Hepatocyte (in vitro differentiated cells): ENCODE measurements at regions not wholly inside any gene's neighbourhood (a gene's known extent, or its start where the extent isn't known, plus 50 kb on each side); places are given as distances from the start of the nearest gene placed in this dataset.

Source experiments
- DNase-seq: peaks from one replicate; pipeline ENCODE4 v3.0.0-alpha.2; 2016; ENCODE audit warnings: low spot score
- H2AFZ ChIP-seq: fragments of 200-600 bp; sonication (generic); 2 replicates; pipeline ENCODE4 v1.6.0; 2016; ENCODE audit warnings: antibody characterized with exemption, mild to moderate bottlenecking
- H3K27ac ChIP-seq: fragments of 200-600 bp; sonication (generic); 2 replicates; pipeline ENCODE4 v1.5.1; 2016; ENCODE audit warnings: mild to moderate bottlenecking
- H3K27me3 ChIP-seq: fragments of 200-600 bp; sonication (generic); 2 replicates; pipeline ENCODE4 v1.6.1; 2016
- H3K36me3 ChIP-seq: fragments of 200-600 bp; sonication (generic); replicated peaks from 2 replicates; pipeline ENCODE4 v1.5.1; 2016; ENCODE audit warnings: low read depth; ENCODE audit not compliant: insufficient read depth
- H3K4me1 ChIP-seq: fragments of 200-600 bp; sonication (generic); 2 replicates; pipeline ENCODE4 v1.5.1; 2016; ENCODE audit warnings: mild to moderate bottlenecking, moderate library complexity; ENCODE audit not compliant: insufficient read depth
- H3K4me2 ChIP-seq: fragments of 200-600 bp; sonication (generic); 2 replicates; pipeline ENCODE4 v1.6.0; 2016
- H3K4me3 ChIP-seq: fragments of 200-600 bp; sonication (generic); 2 replicates; pipeline ENCODE4 v1.5.1; 2016; ENCODE audit warnings: mild to moderate bottlenecking
- H3K79me2 ChIP-seq: fragments of 200-600 bp; sonication (generic); 2 replicates; pipeline ENCODE4 v1.6.0; 2017; ENCODE audit warnings: mild to moderate bottlenecking
- H3K9me2 ChIP-seq: fragments of 200-600 bp; sonication (generic); replicated peaks from 2 replicates; pipeline ENCODE4 v1.6.0; 2017; ENCODE audit warnings: mild to moderate bottlenecking; ENCODE audit not compliant: insufficient read depth
- H3K9me3 ChIP-seq: fragments of 200-600 bp; sonication (generic); 2 replicates; pipeline ENCODE4 v1.5.1; 2016; ENCODE audit warnings: low read depth, mild to moderate bottlenecking
- H4K20me1 ChIP-seq: fragments of 200-600 bp; sonication (generic); 2 replicates; pipeline ENCODE4 v1.6.0; 2016; ENCODE audit warnings: mild to moderate bottlenecking; ENCODE audit not compliant: insufficient read depth, poor library complexity, severe bottlenecking
- CTCF ChIP-seq: fragments of 200-600 bp; sonication (generic); IDR thresholded peaks from 2 replicates; pipeline ENCODE4 v1.5.1; 2016; ENCODE audit warnings: antibody characterized with exemption, mild to moderate bottlenecking; ENCODE audit not compliant: poor library complexity
- EZH2 ChIP-seq: fragments of 200-600 bp; sonication (generic); IDR thresholded peaks from 2 replicates; pipeline ENCODE4 v1.6.1; 2016; ENCODE audit warnings: antibody characterized with exemption, mild to moderate bottlenecking, borderline replicate concordance
- EZH2phosphoT487 ChIP-seq: fragments of 200-600 bp; sonication (generic); IDR thresholded peaks from one replicate; pipeline ENCODE4 v1.6.1; 2018; ENCODE audit warnings: antibody characterized with exemption, mild to moderate bottlenecking, low read depth, moderate library complexity; ENCODE audit not compliant: unreplicated experiment, severe bottlenecking
- WGBS: methylation state at CpG from one replicate; pipeline ENCODE4 v1.1.6; 2016; ENCODE audit warnings: low lambda C conversion rate; ENCODE audit errors: missing lambda C conversion rate; 5-methylcytosine and 5-hydroxymethylcytosine counted together

DNA sequence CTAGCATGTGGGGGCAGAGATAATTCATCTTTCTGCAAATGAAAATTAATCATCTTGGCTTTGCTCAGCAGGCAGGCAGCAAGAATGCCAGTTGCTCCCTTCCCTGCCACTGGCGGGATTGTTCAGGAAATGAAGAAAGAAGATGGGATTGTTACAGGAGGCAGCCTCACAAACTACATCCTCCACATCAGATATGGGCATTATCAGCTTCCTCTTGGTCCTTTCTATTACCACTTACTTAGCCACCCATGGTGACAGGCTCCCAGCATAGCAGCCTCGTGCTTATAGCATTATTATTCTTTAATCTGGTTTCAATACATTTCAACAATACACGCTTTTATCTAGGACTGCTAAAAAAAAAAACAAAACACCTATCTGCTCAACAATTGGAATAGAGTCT is 461.6 kb upstream of the ISX start:
- H3K27me3 ChIP-seq: peaks cover 4% of the 10 kb centered on the region
- H4K20me1 ChIP-seq: no peaks in the 10 kb centered on the region
- H3K9me3 ChIP-seq: no peaks in the 10 kb centered on the region
- no peaks in the 10 kb centered on the region for H3K9me2 ChIP-seq
- H3K36me3 ChIP-seq: no peaks in the 10 kb centered on the region
- WGBS: 64% methylated on average over 3 of the region's 3 CpGs
- no peak overlapping the region for H3K27ac ChIP-seq
- H3K79me2 ChIP-seq: no peaks in the 10 kb centered on the region
- H2AFZ ChIP-seq: no peak overlapping the region
- no peak overlapping the region for H3K4me2 ChIP-seq
- no peak overlapping the region for H3K4me3 ChIP-seq
- no peaks in the 10 kb centered on the region for H3K4me1 ChIP-seq
- no peak for DNase-seq
- TF ChIP-seq CTCF: no peak
- TF ChIP-seq EZH2: no peak
- no peak for TF ChIP-seq EZH2phosphoT487

- H3K9me2 ChIP-seq: no peaks in the 10 kb centered on the region
- H3K4me1 ChIP-seq: no peaks in the 10 kb centered on the region
- H3K4me2 ChIP-seq: no peak overlapping the region
- no peak overlapping the region for H3K27ac ChIP-seq
- no peaks in the 10 kb centered on the region for H3K9me3 ChIP-seq
- no peak overlapping the region for H3K4me3 ChIP-seq
- DNase-seq: no peak
- no peak for TF ChIP-seq EZH2
- TF ChIP-seq EZH2phosphoT487: no peak
- TF ChIP-seq CTCF: no peak
- 92% methylated on average over 5 of the region's 5 CpGs for WGBS
- no peaks in the 10 kb centered on the region for H3K79me2 ChIP-seq
- no peaks in the 10 kb centered on the region for H4K20me1 ChIP-seq
- H2AFZ ChIP-seq: no peak overlapping the region
- no peaks in the 10 kb centered on the region for H3K36me3 ChIP-seq
- H3K27me3 ChIP-seq: no peaks in the 10 kb centered on the region
Observed at GRCh38 chr22:34608106-34608505, 457.9 kb upstream of the ISX start.

DNA sequence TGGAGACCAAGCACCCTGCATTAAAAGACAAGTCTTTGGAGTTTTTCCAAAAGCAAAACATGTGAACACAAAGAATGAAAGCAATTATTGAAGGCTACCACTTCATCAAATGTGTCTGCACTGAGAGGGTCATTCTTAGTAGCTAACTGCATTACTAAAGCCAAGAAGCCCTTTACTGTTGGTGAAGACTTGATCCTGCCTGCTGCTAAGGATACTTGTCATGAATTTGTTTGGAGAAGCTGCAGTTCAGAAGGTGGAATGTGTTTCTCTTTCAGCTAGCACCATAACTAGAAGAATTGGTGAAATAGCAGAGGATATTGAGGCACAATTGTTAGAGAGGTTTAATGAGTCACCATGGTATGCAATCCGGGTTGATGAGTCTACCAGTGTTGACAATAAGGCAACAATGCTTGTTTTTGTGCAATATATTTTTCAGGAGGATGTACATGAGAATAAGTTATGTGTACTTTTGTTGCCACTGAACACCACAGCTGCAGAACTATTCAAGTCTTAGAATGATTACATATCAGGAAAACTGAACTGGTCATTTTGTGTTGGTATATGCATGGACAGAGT is 457.3 kb upstream of the ISX start:
- no peak overlapping the region for H2AFZ ChIP-seq
- DNase-seq: no peak
- H4K20me1 ChIP-seq: no peaks in the 10 kb centered on the region
- H3K27me3 ChIP-seq: no peaks in the 10 kb centered on the region
- H3K4me1 ChIP-seq: no peaks in the 10 kb centered on the region
- WGBS: 80% methylated on average over 1 of the region's 1 CpG
- no peak overlapping the region for H3K4me2 ChIP-seq
- no peak overlapping the region for H3K4me3 ChIP-seq
- H3K27ac ChIP-seq: no peak overlapping the region
- no peaks in the 10 kb centered on the region for H3K9me2 ChIP-seq
- H3K9me3 ChIP-seq: no peaks in the 10 kb centered on the region
- no peaks in the 10 kb centered on the region for H3K79me2 ChIP-seq
- TF ChIP-seq EZH2 (no peak), EZH2phosphoT487 (no peak), CTCF (no peak)
- no peaks in the 10 kb centered on the region for H3K36me3 ChIP-seq

DNA sequence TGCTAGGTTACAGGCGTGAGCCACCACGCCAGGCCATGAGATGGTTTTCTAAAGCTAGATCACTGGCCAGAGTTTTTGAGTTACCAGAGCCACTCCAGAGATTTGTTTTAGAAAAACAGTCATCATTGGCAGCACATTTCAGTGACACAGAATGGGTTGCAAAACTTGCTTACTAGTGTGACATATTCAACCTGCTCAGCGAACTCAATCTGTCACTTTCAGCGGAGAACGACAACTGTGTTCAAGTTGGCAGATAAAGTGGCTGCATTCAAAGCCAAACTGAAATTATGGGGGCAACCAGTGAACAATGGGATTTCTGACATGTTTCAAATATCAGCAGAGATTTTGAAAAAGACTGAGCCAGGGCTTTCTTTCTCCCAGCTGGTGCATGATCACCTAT is 456.3 kb upstream of the ISX start:
- Histone ChIP-seq H3K79me2 (no peaks in the 10 kb centered on the region), H4K20me1 (no peaks in the 10 kb centered on the region), H3K27ac (no peak overlapping the region), H3K9me2 (no peaks in the 10 kb centered on the region), H3K36me3 (no peaks in the 10 kb centered on the region), H2AFZ (no peak overlapping the region), H3K4me1 (no peaks in the 10 kb centered on the region), H3K4me2 (no peak overlapping the region), H3K4me3 (no peak overlapping the region), H3K9me3 (no peaks in the 10 kb centered on the region), H3K27me3 (no peaks in the 10 kb centered on the region)
- DNase-seq: no peak
- WGBS: 90% methylated on average over 5 of the region's 5 CpGs
- TF ChIP-seq EZH2: no peak
